ENCODE measurements at regions not wholly inside any gene's neighbourhood (a gene's known extent, or its start where the extent isn't known, plus 50 kb on each side); places are given as distances from the start of the nearest gene placed in this dataset.

- no peak for DNase-seq (ENCODE audit: low read depth in 4 of 4, low spot score in 2 of 4)
Measured at GRCh38 chr7:117972606-117973005, 99.4 kb upstream of the CTTNBP2 start.

- DNase-seq (ENCODE audit: low read depth in 4 of 4, low spot score in 2 of 4): no peak
Measured at GRCh38 chr7:117973975-117974374, 100.7 kb upstream of the CTTNBP2 start.

GRCh38 chr7:117974891-117975290 is 101.7 kb upstream of the CTTNBP2 start:
- DNase-seq (ENCODE audit: low read depth in 4 of 4, low spot score in 2 of 4): no peak

- DNase-seq (ENCODE audit: low read depth in 4 of 4, low spot score in 2 of 4): no peak
Measured at GRCh38 chr7:117975476-117975875, 102.2 kb upstream of the CTTNBP2 start.

- DNase-seq (ENCODE audit: low read depth in 4 of 4, low spot score in 2 of 4): no peak
Measured at GRCh38 chr7:117979954-117980497, 106.8 kb upstream of the CTTNBP2 start.

- DNase-seq (ENCODE audit: low read depth in 4 of 4, low spot score in 2 of 4): peak in 2 of 4 donors; percentile 42 to 60
Measured at GRCh38 chr7:117982071-117983055, 109.1 kb upstream of the CTTNBP2 start.

- no peak for DNase-seq (ENCODE audit: low read depth in 4 of 4, low spot score in 2 of 4)
Measured at GRCh38 chr7:117986645-117987269, 113.5 kb upstream of the CTTNBP2 start.

- no peak for DNase-seq (ENCODE audit: low read depth in 4 of 4, low spot score in 2 of 4)
Measured at GRCh38 chr7:117990834-117991233, 117.6 kb upstream of the CTTNBP2 start.

GRCh38 chr7:117992635-117993376 is 119.6 kb upstream of the CTTNBP2 start:
- DNase-seq (ENCODE audit: low read depth in 4 of 4, low spot score in 2 of 4): no peak

GRCh38 chr7:117993377-117994003 is 120.2 kb upstream of the CTTNBP2 start:
- DNase-seq (ENCODE audit: low read depth in 4 of 4, low spot score in 2 of 4): peak in 2 of 4 donors; percentile 24 to 66

GRCh38 chr7:117995850-117996650 is 122.8 kb upstream of the CTTNBP2 start:
- DNase-seq (ENCODE audit: low read depth in 4 of 4, low spot score in 2 of 4): no peak

- DNase-seq (ENCODE audit: low read depth in 4 of 4, low spot score in 2 of 4): no peak
Measured at GRCh38 chr7:117997862-117998825, 124.9 kb upstream of the CTTNBP2 start.

GRCh38 chr7:118000480-118001202 is 127.4 kb upstream of the CTTNBP2 start:
- no peak for DNase-seq (ENCODE audit: low read depth in 4 of 4, low spot score in 2 of 4)

GRCh38 chr7:118003476-118003875 is 130.2 kb upstream of the CTTNBP2 start:
- DNase-seq (ENCODE audit: low read depth in 4 of 4, low spot score in 2 of 4): no peak

GRCh38 chr7:118005026-118005425 is 131.8 kb upstream of the CTTNBP2 start:
- DNase-seq (ENCODE audit: low read depth in 4 of 4, low spot score in 2 of 4): no peak

- no peak for DNase-seq (ENCODE audit: low read depth in 4 of 4, low spot score in 2 of 4)
Measured at GRCh38 chr7:118006979-118007378, 133.7 kb upstream of the CTTNBP2 start.

GRCh38 chr7:118009419-118009818 is 136.2 kb upstream of the CTTNBP2 start:
- DNase-seq (ENCODE audit: low read depth in 4 of 4, low spot score in 2 of 4): no peak

- no peak for DNase-seq (ENCODE audit: low read depth in 4 of 4, low spot score in 2 of 4)
Measured at GRCh38 chr7:118011652-118012051, 138.4 kb upstream of the CTTNBP2 start.
